ENCODE measurements at regions not wholly inside any gene's neighbourhood (a gene's known extent, or its start where the extent isn't known, plus 50 kb on each side); places are given as distances from the start of the nearest gene placed in this dataset.

- no peak for DNase-seq
- H3K9me3 ChIP-seq, result no peaks in the 10 kb centered on the region
- intact Hi-C loops (cut with DNase I; ENCODE audit: low total_unique reads) (no loop called here), in situ Hi-C loops (cut with MboI; ENCODE audit: low pct_ligation_motif_present in 1 of 4, low pct_unique_long_range_greater_than_20kb in 1 of 4, low sequenced_read_pairs in 3 of 4) (no loop called here)
- no peaks in the 10 kb centered on the region for H3K4me1 ChIP-seq
- H3K27me3 ChIP-seq, result no peaks in the 10 kb centered on the region
- no peak for TF ChIP-seq EP300 (IDR thresholded peaks at IDR 0.05; ENCODE audit: low read depth)
- TF ChIP-seq POLR2A (IDR thresholded peaks at IDR 0.05), result no peak
- TF ChIP-seq CTCF (IDR thresholded peaks at IDR 0.05), result no peak
- TF ChIP-seq POLR2AphosphoS5 (IDR thresholded peaks at IDR 0.05), result no peak
- no peaks in the 10 kb centered on the region for H3K36me3 ChIP-seq
- no peak overlapping the region for H3K4me3 ChIP-seq
- 73 to 87% methylated on average over 2 of the region's 2 CpGs for WGBS, 2 donors (ENCODE audit: low coverage in 1 of 2)
- H3K27ac ChIP-seq, result no peak overlapping the region
These were observed 2002.2 kb upstream of the PIK3C3 start for GRCh38 chr18:39952816-39953215.

GRCh38 chr18:39951142-39951720 is 2003.8 kb upstream of the PIK3C3 start:
- intact Hi-C loops (cut with DNase I; ENCODE audit: low total_unique reads) (no loop called here), in situ Hi-C loops (cut with MboI; ENCODE audit: low pct_ligation_motif_present in 1 of 4, low pct_unique_long_range_greater_than_20kb in 1 of 4, low sequenced_read_pairs in 3 of 4) (no loop called here)
- Histone ChIP-seq H3K27me3 (no peaks in the 10 kb centered on the region), H3K27ac (no peak overlapping the region), H3K9me3 (no peaks in the 10 kb centered on the region), H3K4me1 (peaks cover 0 to 2% (median 0%) of the 10 kb centered on the region in 4 donors), H3K36me3 (no peaks in the 10 kb centered on the region), H3K4me3 (no peak overlapping the region)
- no peak for TF ChIP-seq POLR2AphosphoS5 (IDR thresholded peaks at IDR 0.05)
- DNase-seq, result no peak
- WGBS, 2 donors (ENCODE audit: low coverage in 1 of 2), result 79% methylated on average over 4 of the region's 4 CpGs

- in situ Hi-C loops (cut with MboI; ENCODE audit: low pct_ligation_motif_present in 1 of 4, low pct_unique_long_range_greater_than_20kb in 1 of 4, low sequenced_read_pairs in 3 of 4), result no loop called here
- H3K27me3 ChIP-seq, result no peaks in the 10 kb centered on the region
- no peak overlapping the region for H3K27ac ChIP-seq
- peak in 2 of 3 donors; percentile 8 to 10 for TF ChIP-seq POLR2AphosphoS5 (IDR thresholded peaks at IDR 0.05)
- TF ChIP-seq CTCF (IDR thresholded peaks at IDR 0.05), result no peak
- TF ChIP-seq POLR2A (IDR thresholded peaks at IDR 0.05), result no peak
- no peak for TF ChIP-seq EP300 (IDR thresholded peaks at IDR 0.05; ENCODE audit: low read depth)
- intact Hi-C loops (cut with DNase I; ENCODE audit: low total_unique reads), result no loop called here
- H3K4me3 ChIP-seq, result no peak overlapping the region
- no peaks in the 10 kb centered on the region for H3K36me3 ChIP-seq
- H3K9me3 ChIP-seq, result no peaks in the 10 kb centered on the region
- no peak for DNase-seq
- H3K4me1 ChIP-seq, result peaks cover 0 to 2% (median 0%) of the 10 kb centered on the region in 4 donors
These were observed 2008.4 kb upstream of the PIK3C3 start for GRCh38 chr18:39946623-39947061.

GRCh38 chr18:39945076-39945475 is 2010.0 kb upstream of the PIK3C3 start:
- H3K27ac ChIP-seq, result no peak overlapping the region
- in situ Hi-C loops (cut with MboI; ENCODE audit: low pct_ligation_motif_present in 1 of 4, low pct_unique_long_range_greater_than_20kb in 1 of 4, low sequenced_read_pairs in 3 of 4), result no loop called here
- intact Hi-C loops (cut with DNase I; ENCODE audit: low total_unique reads), result no loop called here
- WGBS, 2 donors (ENCODE audit: low coverage in 1 of 2), result 73% methylated on average over 2 of the region's 2 CpGs; no CpG with 5 or more reads in 1 of the 2 donors
- H3K27me3 ChIP-seq, result no peaks in the 10 kb centered on the region
- H3K4me1 ChIP-seq, result peaks cover 0 to 2% (median 0%) of the 10 kb centered on the region in 4 donors
- DNase-seq, result no peak
- TF ChIP-seq CTCF (IDR thresholded peaks at IDR 0.05), result no peak
- TF ChIP-seq EP300 (IDR thresholded peaks at IDR 0.05; ENCODE audit: low read depth), result no peak
- TF ChIP-seq POLR2A (IDR thresholded peaks at IDR 0.05), result no peak
- TF ChIP-seq POLR2AphosphoS5 (IDR thresholded peaks at IDR 0.05), result no peak
- no peaks in the 10 kb centered on the region for H3K36me3 ChIP-seq
- no peaks in the 10 kb centered on the region for H3K9me3 ChIP-seq
- no peak overlapping the region for H3K4me3 ChIP-seq

GRCh38 chr18:39942702-39943101 is 2012.3 kb upstream of the PIK3C3 start:
- DNase-seq, result no peak
- 57 to 79% methylated on average over 1 to 2 of the region's 2 CpGs for WGBS, 2 donors (ENCODE audit: low coverage in 1 of 2)
- in situ Hi-C loops (cut with MboI; ENCODE audit: low pct_ligation_motif_present in 1 of 4, low pct_unique_long_range_greater_than_20kb in 1 of 4, low sequenced_read_pairs in 3 of 4), result no loop called here
- Histone ChIP-seq H3K4me3 (no peak overlapping the region), H3K27me3 (no peaks in the 10 kb centered on the region), H3K4me1 (peaks cover 0 to 2% (median 0%) of the 10 kb centered on the region in 4 donors), H3K9me3 (no peaks in the 10 kb centered on the region), H3K27ac (no peak overlapping the region), H3K36me3 (no peaks in the 10 kb centered on the region)
- intact Hi-C loops (cut with DNase I; ENCODE audit: low total_unique reads), result no loop called here
- TF ChIP-seq POLR2AphosphoS5 (IDR thresholded peaks at IDR 0.05), result no peak
- no peak for TF ChIP-seq POLR2A (IDR thresholded peaks at IDR 0.05)
- TF ChIP-seq CTCF (IDR thresholded peaks at IDR 0.05), result no peak
- no peak for TF ChIP-seq EP300 (IDR thresholded peaks at IDR 0.05; ENCODE audit: low read depth)
